ENCODE measurements at regions not wholly inside any gene's neighbourhood (a gene's known extent, or its start where the extent isn't known, plus 50 kb on each side); places are given as distances from the start of the nearest gene placed in this dataset.

DNA sequence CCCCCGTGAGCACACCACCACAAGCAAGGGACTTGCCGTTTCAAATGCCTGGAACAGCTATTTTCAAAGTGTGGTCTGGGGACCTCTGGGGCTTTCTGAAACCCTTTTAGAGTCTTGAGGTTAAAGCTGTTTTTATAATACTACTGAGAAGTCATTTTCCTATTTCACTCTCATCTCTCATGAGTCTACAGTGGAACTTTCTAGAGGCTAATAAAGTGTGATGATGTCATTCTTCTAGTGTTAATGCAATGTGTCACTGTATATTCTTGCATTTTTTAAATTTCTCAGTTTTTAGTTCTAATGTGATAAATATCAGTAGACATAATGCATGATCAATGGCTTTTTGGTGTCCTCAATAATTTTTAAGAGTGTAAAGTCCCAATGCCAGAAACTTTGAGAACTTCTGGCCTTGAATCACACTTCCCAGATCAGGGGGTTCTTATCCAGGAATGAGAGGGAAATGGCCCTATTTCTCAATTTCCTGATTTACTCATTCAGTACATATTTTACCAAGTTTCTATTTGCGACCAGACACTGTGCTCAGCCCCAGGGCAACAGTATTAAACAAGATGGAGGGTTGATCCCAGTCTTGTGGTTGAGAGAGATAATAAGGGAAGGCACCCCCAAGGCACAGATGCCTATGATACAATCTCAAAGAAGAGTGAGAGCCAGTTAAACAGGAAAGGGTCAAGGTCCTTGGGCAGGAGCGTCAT is 444.0 kb downstream of the HS3ST3B1 start:
- TF ChIP-seq, protein P1, sequence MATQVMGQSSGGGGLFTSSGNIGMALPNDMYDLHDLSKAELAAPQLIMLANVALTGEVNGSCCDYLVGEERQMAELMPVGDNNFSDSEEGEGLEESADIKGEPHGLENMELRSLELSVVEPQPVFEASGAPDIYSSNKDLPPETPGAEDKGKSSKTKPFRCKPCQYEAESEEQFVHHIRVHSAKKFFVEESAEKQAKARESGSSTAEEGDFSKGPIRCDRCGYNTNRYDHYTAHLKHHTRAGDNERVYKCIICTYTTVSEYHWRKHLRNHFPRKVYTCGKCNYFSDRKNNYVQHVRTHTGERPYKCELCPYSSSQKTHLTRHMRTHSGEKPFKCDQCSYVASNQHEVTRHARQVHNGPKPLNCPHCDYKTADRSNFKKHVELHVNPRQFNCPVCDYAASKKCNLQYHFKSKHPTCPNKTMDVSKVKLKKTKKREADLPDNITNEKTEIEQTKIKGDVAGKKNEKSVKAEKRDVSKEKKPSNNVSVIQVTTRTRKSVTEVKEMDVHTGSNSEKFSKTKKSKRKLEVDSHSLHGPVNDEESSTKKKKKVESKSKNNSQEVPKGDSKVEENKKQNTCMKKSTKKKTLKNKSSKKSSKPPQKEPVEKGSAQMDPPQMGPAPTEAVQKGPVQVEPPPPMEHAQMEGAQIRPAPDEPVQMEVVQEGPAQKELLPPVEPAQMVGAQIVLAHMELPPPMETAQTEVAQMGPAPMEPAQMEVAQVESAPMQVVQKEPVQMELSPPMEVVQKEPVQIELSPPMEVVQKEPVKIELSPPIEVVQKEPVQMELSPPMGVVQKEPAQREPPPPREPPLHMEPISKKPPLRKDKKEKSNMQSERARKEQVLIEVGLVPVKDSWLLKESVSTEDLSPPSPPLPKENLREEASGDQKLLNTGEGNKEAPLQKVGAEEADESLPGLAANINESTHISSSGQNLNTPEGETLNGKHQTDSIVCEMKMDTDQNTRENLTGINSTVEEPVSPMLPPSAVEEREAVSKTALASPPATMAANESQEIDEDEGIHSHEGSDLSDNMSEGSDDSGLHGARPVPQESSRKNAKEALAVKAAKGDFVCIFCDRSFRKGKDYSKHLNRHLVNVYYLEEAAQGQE (IDR thresholded peaks at IDR 0.05; ENCODE audit: low read depth): no peak
- TF ChIP-seq, protein P2, sequence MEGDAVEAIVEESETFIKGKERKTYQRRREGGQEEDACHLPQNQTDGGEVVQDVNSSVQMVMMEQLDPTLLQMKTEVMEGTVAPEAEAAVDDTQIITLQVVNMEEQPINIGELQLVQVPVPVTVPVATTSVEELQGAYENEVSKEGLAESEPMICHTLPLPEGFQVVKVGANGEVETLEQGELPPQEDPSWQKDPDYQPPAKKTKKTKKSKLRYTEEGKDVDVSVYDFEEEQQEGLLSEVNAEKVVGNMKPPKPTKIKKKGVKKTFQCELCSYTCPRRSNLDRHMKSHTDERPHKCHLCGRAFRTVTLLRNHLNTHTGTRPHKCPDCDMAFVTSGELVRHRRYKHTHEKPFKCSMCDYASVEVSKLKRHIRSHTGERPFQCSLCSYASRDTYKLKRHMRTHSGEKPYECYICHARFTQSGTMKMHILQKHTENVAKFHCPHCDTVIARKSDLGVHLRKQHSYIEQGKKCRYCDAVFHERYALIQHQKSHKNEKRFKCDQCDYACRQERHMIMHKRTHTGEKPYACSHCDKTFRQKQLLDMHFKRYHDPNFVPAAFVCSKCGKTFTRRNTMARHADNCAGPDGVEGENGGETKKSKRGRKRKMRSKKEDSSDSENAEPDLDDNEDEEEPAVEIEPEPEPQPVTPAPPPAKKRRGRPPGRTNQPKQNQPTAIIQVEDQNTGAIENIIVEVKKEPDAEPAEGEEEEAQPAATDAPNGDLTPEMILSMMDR (IDR thresholded peaks at IDR 0.05 in 2 of 3, conservative IDR thresholded peaks at IDR 0.05 in 1 of 3; ENCODE audit: borderline replicate concordance in 1 of 3, insufficient read depth in 1 of 3, low read depth in 2 of 3, low read length in 2 of 3): no peak
- TF ChIP-seq JUND (IDR thresholded peaks at IDR 0.05): no peak
